IMR-90 (cell line): ENCODE measurements at regions not wholly inside any gene's neighbourhood (a gene's known extent, or its start where the extent isn't known, plus 50 kb on each side); places are given as distances from the start of the nearest gene placed in this dataset.

Experiments used
- ATAC-seq: fragments of 200-7000 bp; cut with Tn5 transposase; 2 replicates; pipeline ENCODE4 v1.9.1; 2020; ENCODE audit warnings: low read depth, mild to moderate bottlenecking, moderate library complexity
- BruUV-seq: library from RNA; stranded (reverse); fragments of 400-500 nt; replicated peaks from 2 replicates; lab custom pipeline; 2021; lab: Mats Ljungman, UMichigan
- CTCF ChIA-PET: fragments of 300-600 bp; formaldehyde crosslinking; extraction: SDS; loops from one replicate; lab custom pipeline; 2021; ENCODE audit warnings: antibody characterized with exemption; lab: Yijun Ruan, JAX
- POLR2A ChIA-PET: fragments of 300-600 bp; sonication (Branson Sonifier 250); formaldehyde crosslinking; loops from one replicate; lab custom pipeline; 2022; ENCODE audit warnings: antibody characterized with exemption; ENCODE audit not compliant: unreplicated experiment; lab: Charles Lee
- DNase-seq: peaks from one replicate; pipeline ENCODE4 v3.0.0; 2013
- H2AFZ ChIP-seq: replicated peaks from 2 replicates; pipeline ENCODE3; 2013; ENCODE audit warnings: low read length, mild to moderate bottlenecking; ENCODE audit not compliant: poor library complexity
- H2AK5ac ChIP-seq: 2 replicates; pipeline ENCODE4 v1.6.1; 2013; ENCODE audit warnings: low read depth, low read length, inconsistent platforms
- H2AK9ac ChIP-seq: replicated peaks from 2 replicates; pipeline ENCODE3; 2013; ENCODE audit warnings: mild to moderate bottlenecking, low read depth, low read length, moderate library complexity; ENCODE audit not compliant: poor library complexity
- H2BK120ac ChIP-seq: 2 replicates; pipeline ENCODE4 v1.6.1; 2013; ENCODE audit warnings: low read depth, low read length, inconsistent platforms
- H2BK15ac ChIP-seq: 3 replicates; pipeline ENCODE4 v1.6.1; 2013; ENCODE audit warnings: low read depth, low read length, inconsistent platforms
- H2BK20ac ChIP-seq: 2 replicates; pipeline ENCODE4 v1.6.1; 2013; ENCODE audit warnings: low read depth, mild to moderate bottlenecking, inconsistent platforms, low read length, moderate library complexity
- H2BK5ac ChIP-seq: 2 replicates; pipeline ENCODE4 v1.6.1; 2013; ENCODE audit warnings: mild to moderate bottlenecking, low read depth, low read length, inconsistent platforms; ENCODE audit not compliant: poor library complexity, severe bottlenecking
- H3K14ac ChIP-seq: replicated peaks from 2 replicates; pipeline ENCODE4 v1.6.1; 2013; ENCODE audit warnings: low read depth, low read length, inconsistent platforms
- H3K18ac ChIP-seq: 2 replicates; pipeline ENCODE4 v1.6.1; 2013; ENCODE audit warnings: low read depth, low read length, control low read depth
- H3K23ac ChIP-seq: 2 replicates; pipeline ENCODE4 v1.6.1; 2013; ENCODE audit warnings: low read depth, low read length, inconsistent platforms
- H3K27ac ChIP-seq: 2 replicates; pipeline ENCODE4 v1.5.1; 2013; ENCODE audit warnings: mild to moderate bottlenecking, control low read depth, low read length; ENCODE audit not compliant: insufficient read depth
- H3K27me3 ChIP-seq: 2 replicates; pipeline ENCODE4 v1.6.1; 2013; ENCODE audit warnings: low read length; ENCODE audit not compliant: control insufficient read depth, insufficient read depth
- H3K36me3 ChIP-seq: 2 replicates; pipeline ENCODE4 v1.6.1; 2013; ENCODE audit warnings: low read length, mixed read lengths; ENCODE audit not compliant: control insufficient read depth, insufficient read depth
- H3K4ac ChIP-seq: 2 replicates; pipeline ENCODE4 v1.6.1; 2013; ENCODE audit warnings: low read depth, low read length, inconsistent platforms
- H3K4me1 ChIP-seq: 2 replicates; pipeline ENCODE4 v1.6.1; 2013; ENCODE audit warnings: low read length, mixed read lengths; ENCODE audit not compliant: control insufficient read depth, insufficient read depth
- H3K4me2 ChIP-seq: 2 replicates; pipeline ENCODE4 v1.6.1; 2013; ENCODE audit warnings: low read depth, mild to moderate bottlenecking, control low read depth, low read length, moderate library complexity
- H3K4me3 ChIP-seq: 2 replicates; pipeline ENCODE4 v1.5.1; 2013; ENCODE audit warnings: low read depth, mild to moderate bottlenecking, control low read depth, low read length, moderate library complexity; ENCODE audit not compliant: insufficient read depth
- H3K56ac ChIP-seq: 2 replicates; pipeline ENCODE4 v1.6.1; 2013; ENCODE audit warnings: low read length, inconsistent platforms; ENCODE audit not compliant: insufficient read depth; ENCODE audit errors: extremely low read depth
- H3K79me1 ChIP-seq, 2 experiments: 2 replicates each; pipeline ENCODE4 v1.6.1; 2013; ENCODE audit warnings: low read length in 2 of 2, inconsistent platforms in 1 of 2, low read depth in 1 of 2
- H3K9ac ChIP-seq: 2 replicates; pipeline ENCODE4 v1.6.1; 2013; ENCODE audit warnings: low read depth, low read length, control low read depth
- H3K9me1 ChIP-seq: 2 replicates; pipeline ENCODE4 v1.6.1; 2013; ENCODE audit warnings: low read length, inconsistent platforms; ENCODE audit not compliant: insufficient read depth
- H3K9me3 ChIP-seq: 2 replicates; pipeline ENCODE4 v1.6.1; 2013; ENCODE audit warnings: low read length; ENCODE audit not compliant: control insufficient read depth, insufficient read depth
- H4K20me1 ChIP-seq: 2 replicates; pipeline ENCODE4 v1.6.1; 2013; ENCODE audit warnings: low read length, inconsistent platforms; ENCODE audit not compliant: insufficient read depth
- H4K5ac ChIP-seq: 2 replicates; pipeline ENCODE4 v1.6.1; 2013; ENCODE audit warnings: mild to moderate bottlenecking, low read depth, low read length, control low read depth
- H4K8ac ChIP-seq, 2 experiments: 2 replicates each; pipeline ENCODE4 v1.6.1; 2013; ENCODE audit warnings: low read depth in 2 of 2, low read length in 2 of 2, control low read depth in 1 of 2, inconsistent platforms in 1 of 2
- H4K91ac ChIP-seq: 2 replicates; pipeline ENCODE4 v1.6.1; 2013; ENCODE audit warnings: low read depth, low read length, inconsistent platforms; ENCODE audit not compliant: insufficient read depth
- BHLHE40 ChIP-seq: fragments of 150-350 bp; IDR thresholded peaks from 2 replicates; pipeline ENCODE4 v1.6.1; 2016; ENCODE audit warnings: mild to moderate bottlenecking, low read depth, low read length
- CEBPB ChIP-seq: IDR thresholded peaks from 2 replicates; pipeline ENCODE4 v1.6.1; 2012; ENCODE audit warnings: low read depth, low read length, improper control_type of control experiment
- CHD1 ChIP-seq: IDR thresholded peaks from 2 replicates; pipeline ENCODE4 v1.6.1; 2012; ENCODE audit warnings: low read depth, low read length, improper control_type of control experiment
- CTCF ChIP-seq: conservative IDR thresholded peaks from 2 replicates; pipeline ENCODE4 v1.5.1; 2012; ENCODE audit warnings: mild to moderate bottlenecking, low read depth, low read length, improper control_type of control experiment
- ELK1 ChIP-seq: fragments of 150-350 bp; IDR thresholded peaks from 2 replicates; pipeline ENCODE4 v1.6.1; 2016; ENCODE audit warnings: low read depth, mild to moderate bottlenecking, low read length, moderate library complexity, borderline replicate concordance
- FOS ChIP-seq: fragments of 150-350 bp; IDR thresholded peaks from 2 replicates; pipeline ENCODE4 v1.6.1; 2016; ENCODE audit warnings: low read depth, low read length
- MAFK ChIP-seq: IDR thresholded peaks from 2 replicates; pipeline ENCODE4 v1.6.1; 2012; ENCODE audit warnings: low read depth, low read length, improper control_type of control experiment
- MAZ ChIP-seq: IDR thresholded peaks from 2 replicates; pipeline ENCODE4 v1.6.1; 2012; ENCODE audit warnings: low read depth, mild to moderate bottlenecking, low read length, improper control_type of control experiment, moderate library complexity, borderline replicate concordance
- MXI1 ChIP-seq: IDR thresholded peaks from 2 replicates; pipeline ENCODE4 v1.6.1; 2012; ENCODE audit warnings: low read depth, mild to moderate bottlenecking, low read length, moderate library complexity, borderline replicate concordance
- NFE2L2 ChIP-seq: fragments of 150-350 bp; IDR thresholded peaks from 2 replicates; pipeline ENCODE4 v1.6.1; 2016; ENCODE audit warnings: low read depth, mild to moderate bottlenecking, low read length
- POLR2A ChIP-seq: IDR thresholded peaks from 2 replicates; pipeline ENCODE4 v1.6.1; 2012; ENCODE audit warnings: mild to moderate bottlenecking, low read depth, low read length
- RAD21 ChIP-seq: IDR thresholded peaks from 2 replicates; pipeline ENCODE4 v1.6.1; 2012; ENCODE audit warnings: low read length, improper control_type of control experiment
- RCOR1 ChIP-seq: IDR thresholded peaks from 2 replicates; pipeline ENCODE4 v1.6.1; 2012; ENCODE audit warnings: mild to moderate bottlenecking, low read length, improper control_type of control experiment; ENCODE audit not compliant: insufficient replicate concordance
- RFX5 ChIP-seq: IDR thresholded peaks from 2 replicates; pipeline ENCODE4 v1.8.0; 2012; ENCODE audit warnings: low read depth, mild to moderate bottlenecking, low read length, moderate library complexity
- SMC3 ChIP-seq: fragments of 150-350 bp; IDR thresholded peaks from 2 replicates; pipeline ENCODE4 v1.6.1; 2016; ENCODE audit warnings: low read depth, mild to moderate bottlenecking, antibody characterized with exemption, low read length, moderate library complexity
- USF2 ChIP-seq: fragments of 150-350 bp; IDR thresholded peaks from 2 replicates; pipeline ENCODE4 v1.6.1; 2017; ENCODE audit warnings: mild to moderate bottlenecking, antibody characterized with exemption, low read length, low read depth
- WGBS, 2 experiments: methylation state at CpG; one replicate each; pipeline versions ENCODE4 v1.1.5 to v1.1.7; 2013; ENCODE audit warnings: missing lambda C conversion rate in 2 of 2; ENCODE audit not compliant: insufficient read length in 1 of 2; ENCODE audit errors: extremely low coverage in 2 of 2; 5-methylcytosine and 5-hydroxymethylcytosine counted together
- dilution Hi-C: fragments of 300-500 bp; cut with HindIII; formaldehyde crosslinking; loops from one replicate; pipeline ENCODE4 v1.14.3; 2018; ENCODE audit warnings: low sequenced_read_pairs; ENCODE audit not compliant: unreplicated experiment
- in situ Hi-C: fragments of 300-500 bp; cut with MboI; formaldehyde crosslinking; loops from 3 replicates; pipeline ENCODE4 v1.14.3; 2019; ENCODE audit warnings: low sequenced_read_pairs, inconsistent platforms, mixed read lengths
- intact Hi-C: fragments of 100-400 bp; cut with micrococcal nuclease; formaldehyde crosslinking; loops from 2 replicates; pipeline ENCODE4 v1.10.0; 2022

GRCh38 chr7:101727184-101727583, 90.2 kb upstream of the CUX1 start:
- ATAC-seq (no peak), DNase-seq (no peak)
- Histone ChIP-seq H2BK20ac (peak overlapping the region; percentile 42; the same call in 1 of the 2 replicates), H4K91ac (0 out of 2 replicates have a peak overlapping the region, but pooled peaks have one; percentile 32), H3K4ac (peak overlapping the region; percentile 1; the same call in 1 of the 2 replicates), H4K20me1 (no peaks in the 10 kb centered on the region), H3K27ac (no peak overlapping the region), H3K79me1 (no peaks in the 10 kb centered on the region), H3K56ac (no peak overlapping the region), H3K27me3 (0 out of 2 replicates have a peak, but pooled peaks cover 2% of the 10 kb centered on the region), H3K23ac (no peak overlapping the region), H3K9me1 (peaks cover 6% of the 10 kb centered on the region), H3K36me3 (no peaks in the 10 kb centered on the region), H3K9ac (no peak overlapping the region), H2BK15ac (no peak overlapping the region; the same call in 2 of the 3 replicates), H2AFZ (no peak overlapping the region), H4K5ac (no peak overlapping the region), H3K4me3 (no peak overlapping the region), H2AK9ac (peak overlapping the region; percentile 20), H3K4me1 (peaks cover 7% of the 10 kb centered on the region), H2AK5ac (0 out of 2 replicates have a peak overlapping the region, but pooled peaks have one; percentile 58), H3K14ac (no peak overlapping the region), H4K8ac (no peak overlapping the region), H3K4me2 (no peak overlapping the region), H2BK120ac (no peak overlapping the region), H3K18ac (no peak overlapping the region), H3K9me3 (peaks cover 3% of the 10 kb centered on the region; the same call in 1 of the 2 replicates), H2BK5ac (no peak overlapping the region)
- BruUV-seq: no TSS peak
- CTCF ChIA-PET: interaction anchor here (3.6 kb wide), 1 partner anchor 17 kb away, joined by 11 read pairs; no protein-coding TSS in a partner anchor
- intact Hi-C loops: no loop called here
- dilution Hi-C loops: no loop called here
- no peak for TF ChIP-seq ELK1
- no peak for TF ChIP-seq RFX5
- TF ChIP-seq FOS: no peak
- TF ChIP-seq CEBPB: no peak
- no peak for TF ChIP-seq RCOR1
- no peak for TF ChIP-seq MXI1
- TF ChIP-seq CTCF: no peak
- no peak for TF ChIP-seq POLR2A
- no peak for TF ChIP-seq NFE2L2
- no peak for TF ChIP-seq USF2
- TF ChIP-seq MAZ: no peak
- no peak for TF ChIP-seq SMC3
- TF ChIP-seq MAFK: no peak
- no peak for TF ChIP-seq BHLHE40
- no peak for TF ChIP-seq CHD1
- TF ChIP-seq RAD21: no peak
- in situ Hi-C loops: no loop called here
- POLR2A ChIA-PET: no interaction called here
- no CpG with 5 or more reads among the region's 6 CpGs for WGBS, 2 experiments
